Ovary (tissue), 7 donors: ENCODE measurements at regions not wholly inside any gene's neighbourhood (a gene's known extent, or its start where the extent isn't known, plus 50 kb on each side); places are given as distances from the start of the nearest gene placed in this dataset.

Experiments
- DNase-seq, 5 donors: peaks; one replicate each; pipeline ENCODE4 v3.0.0-alpha.2; 2019 to 2020
- H3K27ac ChIP-seq, 2 donors: fragments of 200-600 bp; one replicate each; pipeline versions ENCODE4 v1.5.1 to v1.8.0; 2019 to 2022
- H3K27me3 ChIP-seq: fragments of 200-600 bp; one replicate; pipeline ENCODE4 v1.8.0; 2022
- H3K36me3 ChIP-seq: fragments of 200-600 bp; sonication (generic); one replicate; pipeline ENCODE4 v1.5.1; 2019
- H3K4me1 ChIP-seq: one replicate; pipeline ENCODE4 v1.8.1; 2013; ENCODE audit warnings: mild to moderate bottlenecking, moderate library complexity; ENCODE audit not compliant: insufficient read depth
- H3K4me3 ChIP-seq: fragments of 200-600 bp; sonication (generic); one replicate; pipeline ENCODE4 v1.5.1; 2017
- H3K9me3 ChIP-seq, 2 donors: fragments of 200-600 bp in 1 of 2; sonication (generic) in 1 of 2; one replicate each; pipeline versions ENCODE4 v1.5.1 to v1.8.1; 2013 to 2019; ENCODE audit warnings: mild to moderate bottlenecking in 1 of 2, moderate library complexity in 1 of 2
- CTCF ChIP-seq, 3 donors: fragments of 450-650 bp in 2 of 3; fragments of 200-600 bp in 1 of 3; IDR thresholded peaks; one replicate each; pipeline versions ENCODE4 v1.5.1 to v1.8.0; 2016 to 2022; ENCODE audit warnings: antibody characterized with exemption in 3 of 3, mild to moderate bottlenecking in 1 of 3
- EP300 ChIP-seq: sonication (generic); formaldehyde crosslinking; IDR thresholded peaks from one replicate; pipeline ENCODE4 v1.6.1; 2017; ENCODE audit warnings: antibody characterized with exemption
- POLR2A ChIP-seq: fragments of 450-650 bp; IDR thresholded peaks from one replicate; pipeline ENCODE4 v1.6.1; 2017; ENCODE audit warnings: antibody characterized with exemption, mild to moderate bottlenecking, moderate library complexity
- WGBS, 3 donors: extraction: QIAGEN DNeasy Blood & Tissue Kit in 1 of 3; methylation state at CpG; one replicate each; pipeline versions ENCODE4 v1.1.5 to v1.1.7; 2013 to 2017; 5-methylcytosine and 5-hydroxymethylcytosine counted together
- intact Hi-C, 4 donors: fragments of 100-400 bp; cut with DNase I; formaldehyde crosslinking; loops; one replicate each; pipeline versions ENCODE4 v1.11.0 to v1.15.1; 2022 to 2023
- donor health status: DM: no; HTN: no; CAD: no; lungs with moderate emphysema.
- donor health status: DM: no; HTN: no; CAD: no.
- donor health status: Bipolar disorder and iron deficiency.
- donor health status: DM: no; HTN: no; CAD: no.
- donor health status: DM: yes; HTN: yes; CAD: no.

GRCh38 chr9:126262738-126263137, 63.9 kb upstream of the MVB12B start:
- Histone ChIP-seq H3K4me1 (no peaks in the 10 kb centered on the region), H3K27me3 (no peaks in the 10 kb centered on the region), H3K4me3 (no peak overlapping the region), H3K27ac (no peak overlapping the region), H3K9me3 (no peaks in the 10 kb centered on the region), H3K36me3 (no peaks in the 10 kb centered on the region)
- TF ChIP-seq EP300 (no peak), POLR2A (no peak), CTCF (IDR thresholded peaks at IDR 0.05) (no peak)
- DNase-seq = no peak
- intact Hi-C loops = no loop called here

DNA sequence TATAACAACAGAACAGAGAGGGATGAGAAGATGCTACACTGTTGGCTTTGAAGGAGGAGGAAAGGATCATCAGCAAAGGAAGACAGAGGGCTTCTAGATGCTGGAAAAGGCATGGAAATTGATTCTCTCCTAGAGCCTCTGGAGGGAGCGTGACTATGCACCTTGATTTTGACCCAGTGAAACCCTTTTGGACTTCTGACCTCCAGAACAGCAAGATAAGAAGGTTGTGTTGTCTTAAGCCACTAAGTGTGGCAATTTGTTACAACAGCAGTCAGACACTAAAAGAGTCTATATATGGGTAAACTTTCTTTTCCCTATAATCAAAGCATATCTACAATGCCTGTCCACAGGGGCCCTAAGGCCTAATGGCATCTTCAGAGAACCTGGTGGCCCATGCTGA, 56.1 kb upstream of the MVB12B start:
- no peak for TF ChIP-seq EP300
- no peak for TF ChIP-seq POLR2A
- TF ChIP-seq CTCF (IDR thresholded peaks at IDR 0.05) = no peak
- H3K36me3 ChIP-seq = no peaks in the 10 kb centered on the region
- H3K4me1 ChIP-seq = no peaks in the 10 kb centered on the region
- DNase-seq = no peak
- H3K27ac ChIP-seq = no peak overlapping the region
- no peaks in the 10 kb centered on the region for H3K27me3 ChIP-seq
- intact Hi-C loops = no loop called here
- H3K4me3 ChIP-seq = no peak overlapping the region
- 42 to 64% (median 60%) methylated on average over 1 of the region's 1 CpG for WGBS, 3 donors
- H3K9me3 ChIP-seq = no peaks in the 10 kb centered on the region

DNA sequence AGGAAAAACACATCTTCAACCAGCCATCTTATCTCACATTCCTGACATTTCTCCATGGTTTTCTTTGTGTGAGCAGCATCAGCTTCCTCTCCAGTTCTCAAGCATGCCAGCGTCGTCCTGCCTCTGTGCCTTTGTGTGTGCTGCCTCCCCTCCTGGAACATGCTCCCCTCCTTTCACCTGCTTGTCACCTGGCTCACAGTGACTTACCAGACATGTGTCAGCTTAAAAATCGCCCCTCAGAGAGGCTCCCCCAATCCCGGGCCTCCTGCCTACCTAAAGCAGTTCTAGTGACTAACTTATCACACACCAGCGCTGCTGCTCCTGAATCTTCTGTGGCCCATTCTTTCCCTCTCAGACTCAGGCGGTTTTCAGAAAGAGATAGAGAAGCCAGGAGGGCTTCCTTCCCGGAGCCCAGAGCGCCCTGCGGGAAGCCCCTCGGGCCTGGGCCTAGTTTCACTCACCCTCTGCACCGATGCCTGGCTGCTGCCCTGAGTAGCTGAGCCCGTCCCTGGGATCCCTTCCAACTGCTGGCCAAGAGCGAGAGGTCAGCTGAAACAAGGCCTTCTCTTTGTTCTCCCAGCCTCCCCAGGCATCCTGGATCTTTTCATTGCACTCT, 51.1 kb upstream of the MVB12B start:
- intact Hi-C loops = no loop called here
- Histone ChIP-seq H3K4me3 (no peak overlapping the region), H3K4me1 (no peaks in the 10 kb centered on the region), H3K27me3 (no peaks in the 10 kb centered on the region), H3K27ac (no peak overlapping the region), H3K9me3 (no peaks in the 10 kb centered on the region), H3K36me3 (no peaks in the 10 kb centered on the region)
- peak in 2 of 5 donors; percentile 16 to 49 for DNase-seq
- WGBS, 3 donors = 43 to 55% (median 43%) methylated on average over 13 of the region's 13 CpGs
- TF ChIP-seq CTCF (IDR thresholded peaks at IDR 0.05) (no peak), EP300 (no peak), POLR2A (no peak)

- Histone ChIP-seq H3K27me3 (no peaks in the 10 kb centered on the region), H3K27ac (no peak overlapping the region), H3K36me3 (no peaks in the 10 kb centered on the region), H3K9me3 (no peaks in the 10 kb centered on the region), H3K4me3 (no peak overlapping the region), H3K4me1 (no peaks in the 10 kb centered on the region)
- no peak for TF ChIP-seq EP300
- no peak for TF ChIP-seq CTCF (IDR thresholded peaks at IDR 0.05)
- TF ChIP-seq POLR2A = no peak
- no peak for DNase-seq
- intact Hi-C loops = no loop called here
- 90 to 93% (median 93%) methylated on average over 17 of the region's 17 CpGs for WGBS, 3 donors
These were observed 50.4 kb upstream of the MVB12B start for GRCh38 chr9:126276056-126276728.
